ENCODE measurements at regions not wholly inside any gene's neighbourhood (a gene's known extent, or its start where the extent isn't known, plus 50 kb on each side); places are given as distances from the start of the nearest gene placed in this dataset.

DNA sequence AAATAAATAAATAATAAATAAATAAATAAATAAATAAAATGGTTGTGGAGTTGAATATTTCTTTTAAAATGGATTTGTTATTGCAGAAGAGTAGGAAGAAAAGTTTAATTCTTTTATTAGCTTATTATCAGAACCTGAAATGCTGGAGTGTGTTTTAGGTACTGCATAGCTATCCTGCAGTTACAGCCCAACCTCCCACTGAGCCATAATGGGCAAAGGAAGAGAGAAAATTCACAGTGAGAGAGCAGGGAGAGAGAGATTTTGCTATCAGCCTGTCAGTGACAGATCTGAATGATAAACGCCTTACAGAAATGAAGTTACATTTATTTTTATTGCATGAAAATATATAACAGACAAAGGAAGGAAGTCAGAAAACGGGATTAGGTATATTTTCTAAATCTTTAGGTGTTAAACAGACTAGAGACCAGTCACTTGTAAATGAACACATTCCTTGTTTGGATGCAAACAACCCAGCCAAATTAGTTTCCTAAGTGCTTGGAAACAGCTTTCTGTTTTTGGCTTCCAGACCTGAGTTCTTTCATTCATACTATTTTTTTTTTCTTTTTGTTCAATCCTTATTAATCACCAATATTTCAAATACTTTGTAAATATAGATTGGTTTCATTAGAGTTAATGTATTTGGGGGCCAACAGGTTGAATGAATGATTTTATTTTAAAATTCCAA lies 425.3 kb downstream of the USP25 start:
- H3K9me3 ChIP-seq (ENCODE audit: control insufficient read depth, low read length, poor library complexity, severe bottlenecking): no peaks in the 10 kb centered on the region
- Mint-ChIP-seq H3K27ac (no peak overlapping the region), H3K36me3 (ENCODE audit: low read depth) (no peaks in the 10 kb centered on the region), H3K27me3 (no peaks in the 10 kb centered on the region), H3K4me3 (no peak overlapping the region), H3K4me1 (no peaks in the 10 kb centered on the region)
- ATAC-seq (no peak), DNase-seq (no peak)

DNA sequence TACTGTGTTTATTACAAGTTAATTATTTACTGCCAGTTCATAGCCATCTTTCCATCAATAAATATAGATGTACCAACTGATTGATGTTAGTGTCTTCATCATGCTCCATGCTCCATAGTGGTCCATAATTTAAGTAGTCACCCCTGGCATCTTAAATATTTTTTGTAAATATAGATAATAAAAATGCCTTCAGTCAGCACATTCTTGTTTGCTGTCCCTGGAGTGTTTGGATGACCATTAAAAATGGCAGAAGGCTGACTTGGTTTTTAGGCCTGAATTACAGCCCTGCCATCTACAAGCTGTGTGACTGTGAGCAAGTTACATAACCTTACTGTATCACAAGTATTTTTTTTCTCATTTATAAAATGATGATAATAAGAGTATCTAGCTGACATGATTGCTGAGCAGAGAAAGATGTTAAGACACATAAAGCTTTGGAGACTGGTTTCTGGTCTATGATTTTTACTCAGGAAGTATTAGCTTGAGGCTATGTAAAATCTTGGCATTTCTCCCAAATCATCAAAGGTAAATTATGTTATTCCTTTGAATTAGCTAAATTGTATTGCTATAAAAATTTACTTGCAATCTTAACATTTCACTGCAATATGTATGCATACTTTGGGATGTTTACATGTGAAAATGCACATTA lies 427.2 kb downstream of the USP25 start:
- H3K4me3 Mint-ChIP-seq: no peak overlapping the region
- no peaks in the 10 kb centered on the region for H3K9me3 ChIP-seq (ENCODE audit: control insufficient read depth, low read length, poor library complexity, severe bottlenecking)
- H3K27me3 Mint-ChIP-seq: no peaks in the 10 kb centered on the region
- H3K4me1 Mint-ChIP-seq: no peaks in the 10 kb centered on the region
- ATAC-seq (no peak), DNase-seq (no peak)
- no peak overlapping the region for H3K27ac Mint-ChIP-seq
- no peaks in the 10 kb centered on the region for H3K36me3 Mint-ChIP-seq (ENCODE audit: low read depth)

DNA sequence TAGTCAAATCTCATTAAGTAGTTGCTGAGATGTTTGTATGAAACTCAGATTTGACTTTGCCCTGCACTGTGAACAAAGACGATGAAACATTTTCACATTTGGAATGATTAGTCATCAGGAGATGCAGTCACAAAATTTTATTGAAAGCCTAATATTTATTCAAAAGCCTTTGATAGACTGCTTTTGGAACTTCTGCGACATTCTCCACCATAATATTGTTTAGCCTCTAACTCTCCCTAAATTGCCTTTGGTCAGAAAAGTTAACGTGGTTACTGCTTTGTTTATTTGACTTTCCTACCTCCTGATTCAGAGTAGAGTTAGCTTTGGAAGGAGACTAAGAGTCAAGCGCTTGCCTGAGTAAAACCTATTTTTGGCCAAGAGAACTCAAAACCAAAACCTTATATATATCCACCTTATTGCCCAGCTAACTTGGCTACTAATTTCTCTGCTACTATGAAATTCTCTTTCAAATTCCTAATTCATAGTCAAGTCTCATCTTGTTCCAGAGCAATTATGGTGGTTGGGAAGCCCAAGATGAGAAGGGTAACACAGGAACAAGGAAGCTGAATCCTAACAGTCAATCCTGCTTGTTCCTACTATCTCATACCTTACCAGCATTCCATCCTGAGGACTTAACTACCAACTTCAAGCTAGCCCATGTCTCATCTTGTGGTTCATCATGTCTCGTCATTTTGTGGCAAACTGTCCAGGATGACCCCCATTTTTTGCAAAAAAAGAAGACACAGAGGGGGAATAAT lies 429.6 kb downstream of the USP25 start:
- Mint-ChIP-seq H3K27me3 (no peaks in the 10 kb centered on the region), H3K4me3 (no peak overlapping the region), H3K27ac (no peak overlapping the region), H3K4me1 (no peaks in the 10 kb centered on the region), H3K36me3 (ENCODE audit: low read depth) (no peaks in the 10 kb centered on the region)
- DNase-seq (no peak), ATAC-seq (no peak)
- H3K9me3 ChIP-seq (ENCODE audit: control insufficient read depth, low read length, poor library complexity, severe bottlenecking): no peaks in the 10 kb centered on the region

DNA sequence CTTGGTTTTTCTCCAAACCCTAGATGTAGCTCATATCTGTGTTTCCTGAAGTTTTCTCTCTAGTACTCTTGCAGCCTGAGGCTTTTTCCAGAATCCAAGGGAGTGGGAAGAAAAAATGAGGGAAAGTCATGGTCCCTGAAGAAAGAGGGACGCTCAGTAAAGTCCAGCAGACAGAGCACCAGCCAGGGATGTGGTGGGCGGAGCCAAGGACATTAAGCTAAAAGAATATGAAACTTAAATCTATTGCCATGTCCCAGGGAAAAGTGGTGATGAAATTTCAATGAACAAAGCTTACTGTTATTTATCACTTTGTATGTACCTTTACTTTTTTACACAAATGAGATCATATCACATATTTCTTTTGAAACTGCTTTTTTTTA lies 430.2 kb downstream of the USP25 start:
- H3K36me3 Mint-ChIP-seq (ENCODE audit: low read depth): no peaks in the 10 kb centered on the region
- no peaks in the 10 kb centered on the region for H3K4me1 Mint-ChIP-seq
- H3K27me3 Mint-ChIP-seq: no peaks in the 10 kb centered on the region
- ATAC-seq (no peak), DNase-seq (no peak)
- no peaks in the 10 kb centered on the region for H3K9me3 ChIP-seq (ENCODE audit: control insufficient read depth, low read length, poor library complexity, severe bottlenecking)
- no peak overlapping the region for H3K4me3 Mint-ChIP-seq
- H3K27ac Mint-ChIP-seq: no peak overlapping the region

DNA sequence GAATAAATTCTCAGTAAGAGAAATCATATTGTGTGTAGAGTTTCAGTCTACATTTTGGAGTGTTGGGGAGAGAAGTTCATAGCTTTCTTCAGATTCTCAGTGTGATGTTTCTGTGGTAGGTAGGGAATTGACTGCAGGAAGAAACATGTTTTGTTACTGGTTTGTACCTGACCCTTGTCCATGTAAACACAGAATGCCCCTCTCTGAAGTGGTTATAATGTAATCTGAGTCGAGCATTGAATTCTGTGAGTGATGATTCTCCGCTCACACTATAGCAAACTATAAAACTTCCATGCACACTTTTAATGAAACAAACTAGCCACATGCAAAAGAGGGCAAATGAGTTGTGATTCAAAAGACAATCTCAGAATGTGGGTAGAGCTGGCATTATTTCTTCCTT lies 433.2 kb downstream of the USP25 start:
- H3K27ac Mint-ChIP-seq: no peak overlapping the region
- H3K9me3 ChIP-seq (ENCODE audit: control insufficient read depth, low read length, poor library complexity, severe bottlenecking): no peaks in the 10 kb centered on the region
- H3K4me3 Mint-ChIP-seq: no peak overlapping the region
- no peaks in the 10 kb centered on the region for H3K4me1 Mint-ChIP-seq
- ATAC-seq: no peak
- DNase-seq: no peak
- no peaks in the 10 kb centered on the region for H3K27me3 Mint-ChIP-seq
- H3K36me3 Mint-ChIP-seq (ENCODE audit: low read depth): no peaks in the 10 kb centered on the region

DNA sequence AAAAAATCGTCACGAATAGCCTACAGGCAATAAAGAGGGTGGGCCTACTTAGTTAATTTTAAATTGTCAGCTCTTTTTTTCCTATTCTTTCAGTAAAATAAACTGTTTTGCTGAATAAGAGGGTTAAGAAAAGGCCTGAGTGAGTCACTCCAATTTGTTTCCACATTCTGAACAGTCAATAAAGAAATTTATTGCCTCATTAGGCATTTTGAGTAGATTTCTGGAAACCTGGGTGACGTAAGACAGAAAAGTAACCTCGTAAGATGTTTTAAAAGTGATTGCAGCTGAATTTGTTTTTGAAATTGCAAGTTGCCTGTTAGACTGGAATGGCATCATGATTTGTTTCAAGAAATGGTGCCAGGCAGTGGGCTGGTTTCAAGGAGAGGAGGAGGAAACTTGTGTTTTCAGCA lies 439.3 kb downstream of the USP25 start:
- no peaks in the 10 kb centered on the region for H3K27me3 Mint-ChIP-seq
- no peaks in the 10 kb centered on the region for H3K4me1 Mint-ChIP-seq
- no peaks in the 10 kb centered on the region for H3K9me3 ChIP-seq (ENCODE audit: control insufficient read depth, low read length, poor library complexity, severe bottlenecking)
- H3K27ac Mint-ChIP-seq: no peak overlapping the region
- no peak for DNase-seq
- no peak overlapping the region for H3K4me3 Mint-ChIP-seq
- no peaks in the 10 kb centered on the region for H3K36me3 Mint-ChIP-seq (ENCODE audit: low read depth)
- ATAC-seq: no peak

DNA sequence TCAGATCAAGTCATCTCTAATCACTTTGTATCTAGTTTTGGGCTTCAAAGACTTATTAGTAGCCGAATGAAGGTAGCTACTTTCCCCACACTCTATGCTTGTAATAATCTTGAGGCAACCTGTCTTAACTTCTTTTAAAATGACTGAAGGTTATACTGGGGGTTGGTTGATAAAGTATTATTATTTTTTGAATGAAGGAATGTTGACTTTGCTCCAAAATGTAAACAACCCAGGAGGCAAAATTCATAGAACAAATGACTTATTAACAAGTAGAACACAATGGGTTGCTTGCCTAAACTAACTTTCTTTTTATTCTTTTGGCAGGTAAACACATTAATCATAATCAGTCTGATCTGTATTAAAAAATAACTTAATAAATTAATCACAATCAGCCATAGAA lies 440.0 kb downstream of the USP25 start:
- H3K27me3 Mint-ChIP-seq: no peaks in the 10 kb centered on the region
- DNase-seq: no peak
- H3K9me3 ChIP-seq (ENCODE audit: control insufficient read depth, low read length, poor library complexity, severe bottlenecking): no peaks in the 10 kb centered on the region
- no peak for ATAC-seq
- H3K27ac Mint-ChIP-seq: no peak overlapping the region
- no peaks in the 10 kb centered on the region for H3K36me3 Mint-ChIP-seq (ENCODE audit: low read depth)
- no peak overlapping the region for H3K4me3 Mint-ChIP-seq
- H3K4me1 Mint-ChIP-seq: no peaks in the 10 kb centered on the region

DNA sequence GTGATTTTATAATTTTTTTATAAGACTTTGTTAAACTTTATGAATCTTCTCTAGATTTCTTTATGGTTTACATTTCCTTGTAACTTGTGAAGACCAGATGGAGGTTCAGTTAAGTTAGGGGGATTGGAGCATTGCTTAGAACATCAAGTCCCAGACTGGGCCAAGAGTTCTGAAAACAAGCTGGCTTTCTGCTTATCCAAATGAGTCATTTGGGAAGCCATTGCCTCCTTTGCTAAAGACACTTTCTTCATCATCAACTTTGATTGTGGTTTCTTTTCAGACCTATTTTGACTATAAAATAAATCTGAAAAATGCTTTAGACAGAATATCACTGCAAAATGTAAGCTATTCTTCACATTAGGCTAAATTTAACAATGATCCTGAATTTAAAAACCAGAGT lies 446.8 kb downstream of the USP25 start:
- no peaks in the 10 kb centered on the region for H3K9me3 ChIP-seq (ENCODE audit: control insufficient read depth, low read length, poor library complexity, severe bottlenecking)
- Mint-ChIP-seq H3K36me3 (ENCODE audit: low read depth) (no peaks in the 10 kb centered on the region), H3K4me1 (peaks cover 3% of the 10 kb centered on the region), H3K27me3 (peaks cover 5% of the 10 kb centered on the region), H3K4me3 (no peak overlapping the region), H3K27ac (no peak overlapping the region)
- DNase-seq (no peak), ATAC-seq (no peak)

DNA sequence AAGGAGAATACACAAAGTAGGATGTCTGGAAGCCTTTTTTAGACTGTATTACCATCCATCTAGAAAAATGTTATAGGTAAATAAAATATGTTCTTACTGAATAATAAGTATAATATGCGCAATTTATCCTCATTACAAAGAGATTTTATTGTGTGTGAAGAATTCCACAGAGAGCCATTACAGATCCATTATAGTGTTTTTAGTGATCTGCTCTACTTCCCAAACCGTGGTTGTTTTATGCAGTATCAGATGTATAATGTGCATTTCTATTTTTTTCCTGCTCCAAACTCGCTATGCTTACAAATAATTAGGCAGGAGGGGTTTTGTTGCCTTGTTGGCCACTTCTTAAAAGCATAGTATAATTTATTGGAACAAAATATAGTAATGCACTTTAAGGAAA lies 447.8 kb downstream of the USP25 start:
- H3K9me3 ChIP-seq (ENCODE audit: control insufficient read depth, low read length, poor library complexity, severe bottlenecking): no peaks in the 10 kb centered on the region
- Mint-ChIP-seq H3K27ac (no peak overlapping the region), H3K36me3 (ENCODE audit: low read depth) (no peaks in the 10 kb centered on the region), H3K27me3 (peaks cover 5% of the 10 kb centered on the region), H3K4me3 (no peak overlapping the region), H3K4me1 (peaks cover 3% of the 10 kb centered on the region)
- DNase-seq (no peak), ATAC-seq (no peak)

DNA sequence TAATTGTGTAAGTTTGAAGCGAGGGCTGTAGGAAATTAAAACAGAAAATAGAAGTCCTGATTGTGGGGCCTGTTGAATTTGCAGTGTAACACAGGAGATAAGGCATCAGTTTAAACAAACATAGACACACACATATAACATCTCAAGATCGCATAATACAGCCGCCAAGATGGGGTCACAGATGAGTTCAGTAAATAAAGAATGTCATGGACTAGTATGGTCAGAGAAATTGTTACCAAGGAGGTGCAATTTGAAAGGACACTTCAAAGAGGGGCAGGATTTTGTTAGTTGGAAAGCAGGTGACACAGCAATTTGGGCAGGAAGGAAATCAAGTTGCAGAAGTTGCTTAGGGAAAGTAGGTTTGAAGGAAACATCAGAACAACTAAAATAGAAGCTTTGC lies 450.0 kb downstream of the USP25 start:
- no peak for ATAC-seq
- no peaks in the 10 kb centered on the region for H3K9me3 ChIP-seq (ENCODE audit: control insufficient read depth, low read length, poor library complexity, severe bottlenecking)
- H3K27me3 Mint-ChIP-seq: peaks cover 5% of the 10 kb centered on the region
- no peak overlapping the region for H3K27ac Mint-ChIP-seq
- H3K4me3 Mint-ChIP-seq: no peak overlapping the region
- peaks cover 3% of the 10 kb centered on the region for H3K4me1 Mint-ChIP-seq
- no peak for DNase-seq
- no peaks in the 10 kb centered on the region for H3K36me3 Mint-ChIP-seq (ENCODE audit: low read depth)

DNA sequence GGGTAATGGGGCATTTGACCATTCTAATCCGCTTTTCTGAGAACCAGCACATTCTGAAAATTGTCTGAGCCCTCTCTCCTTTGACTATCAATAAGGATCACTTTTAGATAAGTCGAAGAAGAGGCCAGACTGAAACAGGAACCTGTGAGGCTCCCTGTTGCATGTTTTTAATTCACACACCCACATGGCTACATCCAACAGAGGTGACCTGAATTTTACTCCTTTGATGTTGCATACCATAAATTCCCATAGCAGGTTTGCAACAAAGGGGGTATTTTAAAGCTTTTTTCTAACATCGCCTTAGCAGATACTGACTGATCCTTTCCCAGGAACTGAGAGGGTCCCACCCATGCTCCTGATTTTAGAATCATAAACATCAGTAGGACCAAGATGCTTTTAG lies 450.8 kb downstream of the USP25 start:
- Mint-ChIP-seq H3K4me1 (peaks cover 3% of the 10 kb centered on the region), H3K4me3 (no peak overlapping the region), H3K36me3 (ENCODE audit: low read depth) (no peaks in the 10 kb centered on the region), H3K27me3 (peaks cover 5% of the 10 kb centered on the region), H3K27ac (no peak overlapping the region)
- H3K9me3 ChIP-seq (ENCODE audit: control insufficient read depth, low read length, poor library complexity, severe bottlenecking): no peaks in the 10 kb centered on the region
- no peak for ATAC-seq
- DNase-seq: no peak

DNA sequence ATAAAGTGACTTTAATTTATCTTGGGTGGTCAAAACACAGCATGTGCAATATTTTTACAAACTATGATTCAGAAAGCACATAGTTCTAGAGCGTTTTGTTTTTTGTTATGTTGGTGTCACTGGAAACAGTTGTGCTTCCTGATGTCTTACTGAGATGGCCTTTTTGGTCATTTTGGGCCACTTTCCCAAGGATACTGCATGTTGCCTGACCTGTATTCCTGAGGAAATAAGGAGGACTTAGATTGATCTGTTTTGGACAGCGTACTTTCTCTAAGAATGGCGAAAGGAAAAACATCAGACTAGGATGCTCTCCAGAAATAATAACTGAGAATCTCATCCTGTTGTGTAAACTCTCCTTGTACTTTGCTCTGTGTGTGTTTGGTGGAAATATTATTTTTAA lies 451.2 kb downstream of the USP25 start:
- Mint-ChIP-seq H3K27ac (no peak overlapping the region), H3K27me3 (peaks cover 5% of the 10 kb centered on the region), H3K4me3 (no peak overlapping the region), H3K36me3 (ENCODE audit: low read depth) (no peaks in the 10 kb centered on the region), H3K4me1 (peaks cover 3% of the 10 kb centered on the region)
- H3K9me3 ChIP-seq (ENCODE audit: control insufficient read depth, low read length, poor library complexity, severe bottlenecking): no peaks in the 10 kb centered on the region
- DNase-seq (no peak), ATAC-seq (no peak)

DNA sequence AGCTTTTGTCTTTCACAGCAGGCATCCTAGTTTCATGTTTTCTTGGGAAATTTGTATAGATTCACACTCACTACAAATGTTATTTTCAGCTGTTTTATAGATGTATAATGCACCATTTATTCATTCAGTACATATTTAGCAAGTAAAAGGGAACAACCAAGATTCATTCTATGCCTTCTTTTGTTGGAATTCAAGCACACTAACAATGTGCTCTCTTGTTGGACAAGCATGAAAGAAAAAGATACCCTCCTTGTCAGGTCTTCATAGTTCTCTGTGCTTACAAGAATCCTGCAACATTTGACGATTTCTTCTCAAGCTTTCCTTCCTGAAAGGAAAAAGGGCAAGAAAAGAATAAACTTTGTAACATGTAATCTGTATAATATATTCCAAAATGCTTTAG lies 456.0 kb downstream of the USP25 start:
- Mint-ChIP-seq H3K36me3 (ENCODE audit: low read depth) (no peaks in the 10 kb centered on the region), H3K27ac (no peak overlapping the region), H3K4me3 (no peak overlapping the region), H3K4me1 (no peaks in the 10 kb centered on the region), H3K27me3 (no peaks in the 10 kb centered on the region)
- H3K9me3 ChIP-seq (ENCODE audit: control insufficient read depth, low read length, poor library complexity, severe bottlenecking): no peaks in the 10 kb centered on the region
- DNase-seq: no peak
- no peak for ATAC-seq

DNA sequence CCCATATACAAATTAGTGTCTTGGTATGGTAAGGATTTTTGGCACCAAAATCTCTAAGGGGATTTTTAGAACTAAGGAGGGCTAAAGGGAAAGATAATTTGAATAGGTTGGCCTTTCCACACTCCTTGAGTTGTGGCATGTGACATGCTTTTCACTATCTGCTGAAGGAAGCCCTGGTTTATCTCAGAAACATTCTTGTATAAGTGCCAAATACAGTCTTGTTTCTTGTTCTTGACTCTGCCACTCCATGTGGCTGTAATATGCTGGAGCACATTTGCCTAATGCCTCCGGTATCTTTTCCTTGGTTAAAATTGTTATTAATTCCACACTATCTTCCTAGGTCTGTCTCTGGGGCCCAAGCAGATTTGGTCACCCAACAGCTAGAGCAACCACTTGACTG lies 457.0 kb downstream of the USP25 start:
- no peaks in the 10 kb centered on the region for H3K27me3 Mint-ChIP-seq
- H3K36me3 Mint-ChIP-seq (ENCODE audit: low read depth): no peaks in the 10 kb centered on the region
- no peak overlapping the region for H3K27ac Mint-ChIP-seq
- H3K9me3 ChIP-seq (ENCODE audit: control insufficient read depth, low read length, poor library complexity, severe bottlenecking): no peaks in the 10 kb centered on the region
- H3K4me1 Mint-ChIP-seq: no peaks in the 10 kb centered on the region
- ATAC-seq (no peak), DNase-seq (no peak)
- no peak overlapping the region for H3K4me3 Mint-ChIP-seq

Measured in T-helper 17 cell (primary cell).